AG09309 (cell line): ENCODE measurements at regions not wholly inside any gene's neighbourhood (a gene's known extent, or its start where the extent isn't known, plus 50 kb on each side); places are given as distances from the start of the nearest gene placed in this dataset.

Source experiments
- DNase-seq: peaks from one replicate; pipeline ENCODE4 v3.0.0-alpha.2; 2010; ENCODE audit warnings: low read depth
- H3K4me3 ChIP-seq: 2 replicates; pipeline ENCODE4 v1.5.1; 2011; ENCODE audit warnings: mild to moderate bottlenecking, low read depth, low read length, moderate library complexity; ENCODE audit not compliant: control insufficient read depth
- TF ChIP-seq, protein P1 (sequence below): IDR thresholded peaks from 2 replicates; pipeline ENCODE4 v1.5.1; 2011; ENCODE audit warnings: mild to moderate bottlenecking, low read depth, low read length, inconsistent platforms; ENCODE audit not compliant: insufficient read depth, control insufficient read depth; ENCODE audit errors: missing control alignments

DNA sequence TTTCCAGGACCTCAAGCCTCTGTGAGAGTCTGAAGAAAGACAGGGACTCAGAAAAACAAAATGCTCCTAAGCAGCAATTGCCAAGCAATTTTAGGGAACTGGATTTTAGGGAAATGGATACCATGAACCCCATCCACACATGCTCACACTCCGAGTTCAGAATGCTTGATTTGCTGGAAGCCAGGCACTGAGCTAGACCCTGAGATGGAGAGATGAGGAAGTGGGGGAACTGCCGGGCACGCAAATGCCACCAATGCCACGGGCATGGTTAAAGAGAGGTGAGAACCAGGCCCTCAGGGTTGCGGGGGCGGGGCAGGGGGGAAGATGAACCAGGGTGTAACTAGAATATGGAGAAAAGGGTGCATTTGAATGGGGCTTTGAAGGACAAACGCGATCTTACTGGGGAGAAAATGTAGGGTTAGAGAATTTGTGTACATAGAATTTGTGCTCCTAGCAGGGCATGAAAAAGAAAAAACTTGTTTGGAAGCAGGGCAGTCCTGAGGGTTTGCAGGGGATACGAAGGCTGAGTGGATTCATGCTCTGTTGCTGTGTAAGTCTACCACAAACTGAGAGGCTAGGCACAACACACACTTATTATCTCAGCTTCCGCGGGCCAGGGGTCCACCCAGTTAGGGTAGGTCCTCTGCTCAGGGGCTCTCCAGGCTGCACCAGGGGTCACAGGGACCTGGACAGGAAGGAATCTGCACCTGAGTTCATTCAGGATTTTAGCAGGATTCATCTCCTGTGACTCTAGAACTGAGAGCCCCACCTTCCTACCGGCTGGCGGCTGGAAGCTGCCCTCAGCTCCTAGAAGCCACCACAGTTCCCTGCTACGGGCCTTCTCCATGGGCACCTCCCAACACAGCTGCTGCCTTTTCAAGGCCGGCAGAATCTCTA, 108.0 kb downstream of the SNX5 start:
- TF ChIP-seq, protein P1, sequence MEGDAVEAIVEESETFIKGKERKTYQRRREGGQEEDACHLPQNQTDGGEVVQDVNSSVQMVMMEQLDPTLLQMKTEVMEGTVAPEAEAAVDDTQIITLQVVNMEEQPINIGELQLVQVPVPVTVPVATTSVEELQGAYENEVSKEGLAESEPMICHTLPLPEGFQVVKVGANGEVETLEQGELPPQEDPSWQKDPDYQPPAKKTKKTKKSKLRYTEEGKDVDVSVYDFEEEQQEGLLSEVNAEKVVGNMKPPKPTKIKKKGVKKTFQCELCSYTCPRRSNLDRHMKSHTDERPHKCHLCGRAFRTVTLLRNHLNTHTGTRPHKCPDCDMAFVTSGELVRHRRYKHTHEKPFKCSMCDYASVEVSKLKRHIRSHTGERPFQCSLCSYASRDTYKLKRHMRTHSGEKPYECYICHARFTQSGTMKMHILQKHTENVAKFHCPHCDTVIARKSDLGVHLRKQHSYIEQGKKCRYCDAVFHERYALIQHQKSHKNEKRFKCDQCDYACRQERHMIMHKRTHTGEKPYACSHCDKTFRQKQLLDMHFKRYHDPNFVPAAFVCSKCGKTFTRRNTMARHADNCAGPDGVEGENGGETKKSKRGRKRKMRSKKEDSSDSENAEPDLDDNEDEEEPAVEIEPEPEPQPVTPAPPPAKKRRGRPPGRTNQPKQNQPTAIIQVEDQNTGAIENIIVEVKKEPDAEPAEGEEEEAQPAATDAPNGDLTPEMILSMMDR: no peak
- no peak for DNase-seq
- no peak overlapping the region for H3K4me3 ChIP-seq

DNA sequence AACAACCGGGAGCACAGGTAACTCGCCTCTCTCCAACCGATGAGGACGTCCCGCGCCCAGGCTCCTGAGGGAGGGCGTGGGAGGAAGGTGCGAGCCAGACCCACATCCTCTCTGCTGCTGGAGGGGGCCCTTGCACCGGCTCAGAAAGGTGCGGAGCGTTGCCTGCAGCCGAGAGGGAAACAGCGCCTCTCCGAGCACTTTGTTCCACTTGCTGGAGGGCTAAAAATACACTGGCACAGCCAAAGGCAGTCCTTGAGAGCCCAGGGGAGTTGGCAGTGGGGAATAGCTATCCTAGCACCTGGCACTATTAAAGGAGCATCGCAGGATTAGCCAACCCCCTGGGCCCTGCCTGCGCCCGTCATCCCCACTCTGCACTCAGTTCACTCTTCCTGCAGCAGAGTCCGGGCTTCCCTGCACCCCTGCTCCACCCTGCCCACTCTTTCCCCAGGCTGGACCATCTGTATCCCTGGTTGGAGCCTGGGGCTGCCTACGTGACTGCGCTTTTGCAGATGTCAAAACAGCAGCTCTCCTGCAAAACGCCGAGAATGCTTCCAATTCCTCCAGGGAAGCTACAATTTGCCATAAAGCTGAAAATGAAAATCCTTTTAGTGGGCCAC, 108.9 kb downstream of the SNX5 start:
- DNase-seq: no peak

DNA sequence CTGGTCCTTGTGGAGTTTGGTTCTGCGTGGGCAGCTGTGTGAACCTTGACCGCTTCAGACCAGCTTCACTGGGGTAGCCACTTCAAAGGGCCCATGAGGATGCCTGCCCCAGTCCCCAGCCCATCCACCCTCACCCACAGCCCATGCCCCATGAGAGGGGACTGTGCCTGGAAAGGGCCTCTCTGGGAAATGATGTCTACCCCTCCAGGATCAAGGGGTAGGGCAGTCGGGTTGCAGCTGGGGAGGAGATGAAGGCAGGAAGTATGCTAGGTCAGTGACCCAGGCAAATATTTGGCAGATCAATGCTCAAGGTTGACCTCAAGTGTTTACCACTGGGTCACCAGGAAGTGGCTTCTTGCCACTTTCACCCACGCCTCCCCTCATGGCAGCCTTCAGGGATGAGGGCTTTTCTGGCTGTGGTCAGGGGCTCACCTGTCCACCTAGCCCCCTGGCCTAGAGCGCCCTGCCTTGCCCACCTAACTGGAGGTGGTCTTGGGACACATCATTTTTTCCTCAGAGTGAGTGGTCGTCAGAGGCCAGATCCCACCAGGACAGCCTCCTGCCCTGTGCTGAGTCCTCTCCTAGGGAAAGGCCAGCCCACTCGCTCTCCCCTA, 109.5 kb downstream of the SNX5 start:
- H3K4me3 ChIP-seq: no peak overlapping the region
- DNase-seq: no peak
- TF ChIP-seq, protein P1: no peak

More for the DNA sequence above, 108.9 kb downstream of the SNX5 start:
- TF ChIP-seq, protein P1: no peak
- no peak overlapping the region for H3K4me3 ChIP-seq

- DNase-seq: no peak
- TF ChIP-seq, protein P1: no peak
- no peak overlapping the region for H3K4me3 ChIP-seq
Measured at GRCh38 chr20:17858450-17859001, 110.1 kb downstream of the SNX5 start.

DNA sequence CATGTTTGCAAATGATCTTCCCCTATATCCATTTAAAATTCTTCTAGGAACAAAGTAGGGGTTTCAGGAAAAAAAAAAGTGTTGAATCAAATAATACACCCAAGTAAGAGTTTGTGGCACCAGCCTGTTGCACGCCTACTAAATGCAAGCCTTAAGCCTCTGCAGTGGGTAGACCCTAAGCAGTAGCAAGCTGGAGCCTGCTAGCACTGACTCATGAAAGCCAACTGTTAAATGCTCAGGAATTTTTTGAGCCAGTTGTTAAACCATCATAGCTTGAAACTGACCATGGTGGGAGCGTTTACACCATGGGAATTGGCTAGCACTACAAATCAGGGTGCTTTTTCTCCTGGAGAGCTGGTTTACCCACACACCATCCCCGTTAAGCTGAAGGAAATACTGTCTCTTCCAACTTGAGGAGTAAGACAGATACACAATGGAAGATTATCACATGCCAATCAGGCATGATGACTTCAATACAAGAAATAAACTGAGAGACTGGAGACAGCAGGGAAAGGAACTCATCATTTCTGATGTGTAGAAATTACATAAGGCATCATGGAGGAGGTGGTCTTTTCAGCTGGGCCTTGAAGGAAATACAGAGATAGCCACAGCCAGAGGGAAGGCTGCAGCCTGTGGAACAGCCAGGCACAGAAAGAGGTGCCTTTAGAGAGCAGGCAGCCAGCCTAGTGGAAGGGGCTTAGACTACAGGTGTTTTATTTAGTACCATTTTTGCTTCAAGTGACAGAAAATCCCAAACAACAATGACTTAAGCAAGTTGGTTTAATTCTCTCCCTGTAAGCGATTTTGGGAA, 110.8 kb downstream of the SNX5 start:
- H3K4me3 ChIP-seq: no peak overlapping the region
- TF ChIP-seq, protein P1: no peak
- no peak for DNase-seq

DNA sequence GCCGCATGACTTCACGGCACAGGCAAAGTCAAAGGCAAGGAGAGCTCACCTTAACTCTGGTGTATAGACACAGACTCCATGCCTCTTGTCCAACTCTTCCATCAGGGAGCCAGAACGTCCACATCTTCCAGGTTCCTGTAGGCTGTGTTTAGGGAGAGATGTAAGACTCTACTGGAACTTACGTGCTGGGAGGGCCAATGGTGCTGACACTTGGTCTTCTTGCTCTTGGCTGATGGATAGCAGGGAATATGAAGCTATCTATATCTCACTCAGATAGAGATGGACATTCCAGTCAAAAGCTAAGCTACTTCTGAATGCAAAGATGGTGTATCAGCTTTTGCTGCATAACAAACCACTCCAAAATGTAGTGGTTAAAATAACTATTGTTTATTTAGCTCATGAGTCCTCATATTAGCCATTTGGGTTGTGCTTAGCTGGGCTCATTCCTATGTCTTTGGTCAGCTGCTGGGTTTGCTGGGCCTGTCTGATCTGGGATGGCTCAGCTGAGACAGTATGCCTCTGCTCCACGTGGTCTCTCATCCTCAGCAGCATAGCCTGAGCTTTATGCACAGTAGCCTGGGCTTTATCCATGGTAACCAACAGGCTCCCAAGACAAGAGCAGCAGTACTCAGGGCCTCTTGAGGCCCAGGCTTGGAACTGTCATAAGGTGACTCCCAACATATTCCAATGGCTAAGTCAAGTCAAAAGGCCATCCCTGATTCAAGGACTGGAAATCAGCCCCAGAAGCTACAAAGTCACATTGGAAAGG, 111.6 kb downstream of the SNX5 start:
- TF ChIP-seq, protein P1: no peak
- H3K4me3 ChIP-seq: no peak overlapping the region
- DNase-seq: no peak
